Muscle layer of duodenum (tissue), 2 donors: ENCODE measurements at regions not wholly inside any gene's neighbourhood (a gene's known extent, or its start where the extent isn't known, plus 50 kb on each side); places are given as distances from the start of the nearest gene placed in this dataset.

ENCODE experiments used
- H3K27ac ChIP-seq: one replicate; pipeline ENCODE4 v1.7.0; 2013; ENCODE audit warnings: mild to moderate bottlenecking, low read length
- H3K27me3 ChIP-seq: one replicate; pipeline ENCODE4 v1.7.0; 2013; ENCODE audit warnings: low read depth, mild to moderate bottlenecking, control low read depth, low read length
- H3K36me3 ChIP-seq, 2 donors: one replicate each; pipeline ENCODE4 v1.7.0; 2013; ENCODE audit warnings: low read length in 2 of 2, control low read depth in 1 of 2, mild to moderate bottlenecking in 1 of 2; ENCODE audit not compliant: insufficient read depth in 2 of 2, control insufficient read depth in 1 of 2
- H3K4me1 ChIP-seq, 2 donors: one replicate each; pipeline ENCODE4 v1.7.0; 2013; ENCODE audit warnings: low read length in 2 of 2, mild to moderate bottlenecking in 2 of 2, control low read depth in 1 of 2, moderate library complexity in 1 of 2; ENCODE audit not compliant: insufficient read depth in 2 of 2, control insufficient read depth in 1 of 2
- H3K4me3 ChIP-seq, 2 donors: one replicate each; pipeline ENCODE4 v1.7.0; 2013; ENCODE audit warnings: low read length in 2 of 2, low read depth in 1 of 2, mild to moderate bottlenecking in 1 of 2
- H3K9me3 ChIP-seq, 2 donors: one replicate each; pipeline ENCODE4 v1.7.0; 2013; ENCODE audit warnings: low read length in 2 of 2, control low read depth in 1 of 2, mild to moderate bottlenecking in 1 of 2; ENCODE audit not compliant: control insufficient read depth in 1 of 2
- donor health status: healthy.

DNA sequence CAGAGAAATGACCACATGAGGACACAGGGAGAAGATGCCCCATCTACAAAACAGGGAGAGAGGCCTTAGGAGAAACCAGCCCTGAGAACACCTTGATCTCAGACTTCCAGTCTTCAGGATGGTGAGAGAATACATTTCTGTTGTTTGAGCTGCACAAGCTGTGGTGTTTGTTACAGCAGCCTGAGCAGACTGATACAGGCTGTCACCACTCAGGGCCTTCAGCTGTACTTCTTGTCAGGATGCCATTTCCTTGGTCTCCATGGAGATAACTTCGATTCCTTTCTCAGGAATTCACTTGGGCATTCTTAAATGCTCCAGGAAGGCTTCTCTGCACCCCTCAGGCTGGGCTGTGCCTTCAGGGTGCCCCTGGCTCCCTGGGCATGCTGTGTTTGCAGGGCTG lies 85.7 kb upstream of the IGFBP3 start:
- Histone ChIP-seq H3K4me3 (no peak overlapping the region), H3K27ac (no peak overlapping the region), H3K27me3 (no peaks in the 10 kb centered on the region), H3K4me1 (peaks cover 0 to 3% of the 10 kb centered on the region in 2 donors), H3K36me3 (no peaks in the 10 kb centered on the region), H3K9me3 (no peaks in the 10 kb centered on the region)

DNA sequence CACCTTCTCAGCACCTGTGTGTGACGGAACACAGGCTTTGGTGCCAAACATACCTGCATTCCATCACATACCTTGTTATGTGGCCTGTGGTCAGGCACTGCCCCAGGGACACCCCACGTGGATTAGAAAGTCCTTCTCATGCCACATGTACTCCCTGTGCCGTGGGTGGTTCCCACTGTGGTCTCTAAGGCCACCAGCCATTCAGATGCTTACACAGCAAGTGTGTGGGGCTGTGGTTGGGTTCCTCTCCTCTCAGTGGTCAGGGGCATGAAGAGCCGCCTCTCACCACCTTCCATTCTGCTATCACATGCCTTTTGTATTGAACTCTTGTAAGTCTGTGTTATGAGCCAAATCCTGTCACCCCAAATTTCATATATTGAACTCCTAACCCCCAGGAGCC lies 85.1 kb upstream of the IGFBP3 start:
- peaks cover 0 to 3% of the 10 kb centered on the region in 2 donors for H3K4me1 ChIP-seq

DNA sequence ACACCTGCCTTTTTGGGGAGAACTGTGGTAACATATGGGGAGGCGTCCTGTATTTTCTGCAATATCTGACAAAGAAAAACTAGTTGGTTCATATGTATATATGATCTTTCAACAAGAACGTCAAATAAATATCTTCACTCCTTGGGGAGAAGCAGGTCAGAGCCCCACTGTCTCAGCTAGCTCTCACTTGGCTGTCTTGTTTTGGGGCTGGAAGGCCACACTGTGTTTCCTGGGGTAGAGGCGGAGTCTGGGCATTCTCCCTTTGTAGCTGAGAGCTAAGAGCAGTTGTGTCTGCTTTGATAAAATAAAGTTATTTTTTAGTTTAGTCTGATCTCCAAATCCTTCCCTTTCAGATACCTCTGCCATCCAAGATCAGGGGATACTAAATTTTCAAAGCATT lies 83.9 kb upstream of the IGFBP3 start:
- Histone ChIP-seq H3K9me3 (no peaks in the 10 kb centered on the region), H3K27me3 (no peaks in the 10 kb centered on the region), H3K36me3 (no peaks in the 10 kb centered on the region), H3K4me1 (peaks cover 0 to 3% of the 10 kb centered on the region in 2 donors), H3K4me3 (no peak overlapping the region), H3K27ac (no peak overlapping the region)

More for the DNA sequence above, 85.1 kb upstream of the IGFBP3 start:
- Histone ChIP-seq H3K4me3 (no peak overlapping the region), H3K27me3 (no peaks in the 10 kb centered on the region), H3K36me3 (no peaks in the 10 kb centered on the region), H3K9me3 (no peaks in the 10 kb centered on the region), H3K27ac (no peak overlapping the region)

DNA sequence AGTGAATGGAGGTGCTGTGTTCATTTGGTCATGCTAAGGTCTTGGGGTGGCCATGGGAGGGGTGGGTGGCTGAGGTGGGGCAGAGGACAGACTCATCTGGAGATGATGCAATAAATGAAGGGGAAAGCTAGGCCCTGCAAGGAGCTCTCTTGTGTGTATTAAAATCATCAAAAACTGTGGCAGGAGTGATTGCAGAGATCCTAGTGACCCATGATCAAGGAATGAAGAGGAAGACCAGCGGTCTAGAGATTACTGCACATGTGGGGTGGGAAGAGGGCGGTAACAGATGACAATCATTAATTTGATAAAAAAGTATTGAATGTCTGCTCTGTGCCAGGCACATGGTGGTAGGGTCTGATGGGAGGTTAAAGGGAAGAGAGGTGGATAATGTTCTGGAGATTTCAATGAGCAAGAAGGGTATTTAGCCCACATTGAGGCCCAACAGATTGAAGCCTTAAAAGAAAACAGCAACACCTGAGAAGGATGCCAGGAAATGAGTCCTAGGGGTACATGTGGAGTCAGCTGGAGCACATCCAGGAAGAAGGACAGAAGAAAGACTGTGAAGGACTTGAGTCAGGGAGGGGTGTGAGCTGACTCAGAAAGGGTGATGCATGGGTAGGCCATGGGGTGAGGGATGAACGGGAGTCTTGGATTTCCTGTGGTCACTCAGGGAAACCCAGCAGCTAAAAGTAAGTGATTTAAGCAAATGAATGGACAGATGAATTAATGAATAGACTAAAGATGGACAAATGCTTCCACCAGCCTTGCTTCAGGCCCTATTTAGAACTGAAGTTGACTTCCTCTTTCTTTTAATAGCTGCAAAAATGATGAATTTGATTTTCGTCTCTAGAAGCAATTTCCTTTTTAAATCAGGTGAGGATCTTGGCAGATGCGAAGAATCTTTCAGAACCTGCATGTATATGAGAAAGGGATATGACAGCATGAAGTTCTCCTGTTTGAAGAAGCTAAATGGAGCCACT lies 83.1 kb upstream of the IGFBP3 start:
- no peaks in the 10 kb centered on the region for H3K36me3 ChIP-seq
- H3K27ac ChIP-seq, result no peak overlapping the region
- H3K9me3 ChIP-seq, result no peaks in the 10 kb centered on the region
- no peaks in the 10 kb centered on the region for H3K27me3 ChIP-seq
- peaks cover 0 to 3% of the 10 kb centered on the region in 2 donors for H3K4me1 ChIP-seq
- no peak overlapping the region for H3K4me3 ChIP-seq

DNA sequence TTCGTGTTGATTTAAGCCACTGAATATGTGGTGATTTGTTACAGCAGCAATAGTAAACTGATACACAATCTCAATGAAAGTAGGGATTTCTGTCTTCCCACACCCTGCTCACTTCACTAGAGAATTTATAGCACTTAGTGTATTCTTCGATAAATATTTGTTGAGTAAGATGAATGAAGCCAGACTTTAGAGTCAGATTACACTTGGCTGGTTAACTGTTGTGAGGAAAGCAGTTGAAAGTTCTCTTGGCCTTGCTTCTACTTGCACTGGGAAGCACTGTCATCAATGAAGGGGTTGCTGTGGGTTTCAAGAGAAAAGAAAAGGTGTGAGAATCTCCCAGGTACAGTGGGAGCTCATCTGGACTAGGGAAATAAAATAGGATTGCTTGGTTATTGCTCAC lies 82.1 kb upstream of the IGFBP3 start:
- Histone ChIP-seq H3K27ac (no peak overlapping the region), H3K27me3 (no peaks in the 10 kb centered on the region), H3K9me3 (no peaks in the 10 kb centered on the region), H3K4me3 (no peak overlapping the region), H3K36me3 (no peaks in the 10 kb centered on the region), H3K4me1 (peaks cover 0 to 3% of the 10 kb centered on the region in 2 donors)

DNA sequence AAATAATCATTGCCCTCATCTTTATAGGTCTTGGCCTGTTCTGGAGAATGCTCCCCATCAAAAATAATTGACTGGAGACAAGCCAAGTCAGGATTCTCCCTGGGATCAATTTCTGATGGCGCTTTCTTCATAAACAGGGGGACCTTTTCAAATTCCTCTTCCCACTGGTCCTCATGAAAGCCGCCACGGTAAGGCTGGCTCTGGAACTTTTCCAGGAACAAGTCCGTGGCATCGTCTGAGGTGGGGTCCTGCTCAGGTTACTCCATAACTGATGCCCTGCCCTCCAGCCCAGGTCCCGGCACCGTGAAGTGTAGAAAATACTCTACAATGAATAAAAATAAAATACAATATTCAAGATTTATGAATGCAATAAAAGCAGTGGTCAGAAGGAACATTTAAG lies 79.4 kb upstream of the IGFBP3 start:
- Histone ChIP-seq H3K27me3 (no peaks in the 10 kb centered on the region), H3K9me3 (peaks cover 0 to 16% of the 10 kb centered on the region in 2 donors), H3K4me3 (no peak overlapping the region), H3K27ac (no peak overlapping the region), H3K36me3 (no peaks in the 10 kb centered on the region), H3K4me1 (no peaks in the 10 kb centered on the region)

DNA sequence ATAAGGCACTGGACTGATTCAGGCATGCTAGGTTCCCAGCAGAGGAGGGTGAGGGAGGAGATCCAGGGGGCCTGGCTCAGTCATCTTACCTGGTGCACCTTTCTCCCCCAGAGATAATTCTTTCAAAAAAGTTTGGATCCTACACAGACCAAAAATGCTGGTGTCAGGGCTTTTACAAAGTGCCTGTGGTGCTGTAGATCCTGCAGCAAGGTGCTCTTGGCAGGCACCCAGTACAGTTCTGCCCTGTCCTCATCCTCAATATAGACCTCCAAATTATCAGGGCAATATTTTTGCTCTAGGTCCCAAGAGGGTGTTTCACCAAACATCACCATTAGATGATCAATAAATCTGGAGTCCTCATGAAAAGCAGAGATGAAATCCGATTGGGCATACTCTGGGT lies 78.5 kb upstream of the IGFBP3 start:
- H3K27ac ChIP-seq, result no peak overlapping the region
- no peaks in the 10 kb centered on the region for H3K36me3 ChIP-seq
- H3K27me3 ChIP-seq, result no peaks in the 10 kb centered on the region
- no peaks in the 10 kb centered on the region for H3K4me1 ChIP-seq
- peaks cover 0 to 24% of the 10 kb centered on the region in 2 donors for H3K9me3 ChIP-seq
- H3K4me3 ChIP-seq, result no peak overlapping the region

DNA sequence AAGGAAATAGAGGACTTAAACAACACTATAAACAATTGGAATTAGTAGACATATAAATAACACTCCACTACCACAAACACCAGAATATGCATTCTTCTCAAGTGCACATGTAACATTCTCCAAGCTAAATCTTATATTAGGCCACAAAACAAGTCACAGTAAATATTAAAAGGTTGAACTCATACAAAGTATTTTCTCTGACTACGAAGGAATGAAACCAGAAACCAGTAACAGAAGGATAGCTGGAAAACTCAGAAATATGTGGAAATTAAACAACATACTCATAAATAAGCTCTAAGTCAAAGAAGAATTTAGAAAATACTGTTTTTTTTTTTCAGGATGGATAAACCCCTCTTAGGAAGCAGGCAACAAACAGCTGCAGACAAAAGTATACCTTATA lies 77.4 kb upstream of the IGFBP3 start:
- Histone ChIP-seq H3K27me3 (no peaks in the 10 kb centered on the region), H3K4me3 (no peak overlapping the region), H3K36me3 (no peaks in the 10 kb centered on the region), H3K9me3 (peaks cover 0 to 24% of the 10 kb centered on the region in 2 donors), H3K4me1 (no peaks in the 10 kb centered on the region), H3K27ac (no peak overlapping the region)

DNA sequence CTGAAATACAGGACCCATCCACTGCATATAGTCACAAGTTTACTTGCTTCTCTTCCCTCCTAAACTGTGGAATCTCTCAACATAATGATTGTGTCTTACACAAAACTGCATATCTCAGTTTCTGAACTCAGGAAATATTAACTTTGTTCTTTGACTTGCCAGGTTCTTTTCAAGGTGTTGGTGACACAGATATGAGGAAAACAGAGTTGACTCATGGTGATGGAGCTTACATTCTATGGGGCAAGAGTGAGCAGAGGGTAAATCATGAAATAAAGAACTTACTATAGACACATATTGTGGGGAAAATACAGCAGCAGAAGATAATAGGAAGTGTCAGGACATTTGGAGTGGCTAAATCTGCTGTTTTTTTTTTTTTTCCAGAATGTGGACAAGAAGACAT lies 72.5 kb upstream of the IGFBP3 start:
- H3K4me1 ChIP-seq, result no peaks in the 10 kb centered on the region
- no peaks in the 10 kb centered on the region for H3K27me3 ChIP-seq
- H3K9me3 ChIP-seq, result peaks cover 0 to 24% of the 10 kb centered on the region in 2 donors
- H3K27ac ChIP-seq, result no peak overlapping the region
- H3K36me3 ChIP-seq, result no peaks in the 10 kb centered on the region
- no peak overlapping the region for H3K4me3 ChIP-seq

DNA sequence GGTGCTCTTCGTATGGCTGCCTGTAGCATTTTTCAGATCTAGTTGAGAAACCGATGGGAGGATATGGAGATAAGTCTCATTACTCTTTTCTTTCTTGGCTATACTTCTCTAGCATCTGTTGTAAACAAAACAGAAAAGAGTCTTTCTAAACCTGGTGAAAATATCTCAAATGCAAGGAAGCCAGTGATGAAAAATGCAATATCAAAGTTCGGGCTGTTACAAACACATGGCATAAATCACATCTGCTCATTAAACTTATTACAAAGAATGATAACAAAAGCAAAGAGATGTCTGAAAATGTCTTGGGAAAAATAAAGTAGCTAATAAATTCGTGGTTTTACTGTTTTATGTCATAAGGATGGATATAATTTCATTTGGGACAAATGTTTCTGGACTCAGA lies 71.8 kb upstream of the IGFBP3 start:
- Histone ChIP-seq H3K9me3 (peaks cover 0 to 24% of the 10 kb centered on the region in 2 donors), H3K27ac (no peak overlapping the region)

DNA sequence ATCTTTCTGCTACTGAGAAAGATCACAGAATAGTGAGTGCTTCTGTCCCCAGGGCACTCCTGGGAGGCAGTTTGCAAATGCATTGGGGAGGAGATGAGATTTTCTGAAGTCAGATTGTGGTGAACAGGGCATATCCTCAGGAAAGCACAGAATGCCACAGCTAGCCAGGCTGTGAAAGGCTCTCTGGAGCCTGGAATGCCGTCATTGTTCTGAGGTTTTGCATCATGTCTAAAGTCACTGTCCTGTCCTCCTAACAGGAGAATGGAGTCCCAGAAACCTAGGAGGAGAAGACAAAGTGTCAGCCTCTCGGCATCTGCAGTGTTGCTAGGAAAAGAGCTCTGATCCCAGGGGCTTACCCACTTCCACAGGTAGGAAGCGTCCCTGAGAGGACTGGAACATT lies 69.2 kb upstream of the IGFBP3 start:
- Histone ChIP-seq H3K27ac (no peak overlapping the region), H3K27me3 (no peaks in the 10 kb centered on the region), H3K4me1 (no peaks in the 10 kb centered on the region), H3K9me3 (peaks cover 0 to 6% of the 10 kb centered on the region in 2 donors), H3K36me3 (no peaks in the 10 kb centered on the region), H3K4me3 (no peak overlapping the region)

More for the DNA sequence above, 71.8 kb upstream of the IGFBP3 start:
- Histone ChIP-seq H3K27me3 (no peaks in the 10 kb centered on the region), H3K4me3 (no peak overlapping the region), H3K4me1 (no peaks in the 10 kb centered on the region), H3K36me3 (no peaks in the 10 kb centered on the region)
